ENCODE measurements at regions not wholly inside any gene's neighbourhood (a gene's known extent, or its start where the extent isn't known, plus 50 kb on each side); places are given as distances from the start of the nearest gene placed in this dataset.
"Not testable (repeated sequence)": the region's sequence is repeated elsewhere in the genome, so short reads cannot be mapped to it uniquely, and the experiment has no call there.

DNA sequence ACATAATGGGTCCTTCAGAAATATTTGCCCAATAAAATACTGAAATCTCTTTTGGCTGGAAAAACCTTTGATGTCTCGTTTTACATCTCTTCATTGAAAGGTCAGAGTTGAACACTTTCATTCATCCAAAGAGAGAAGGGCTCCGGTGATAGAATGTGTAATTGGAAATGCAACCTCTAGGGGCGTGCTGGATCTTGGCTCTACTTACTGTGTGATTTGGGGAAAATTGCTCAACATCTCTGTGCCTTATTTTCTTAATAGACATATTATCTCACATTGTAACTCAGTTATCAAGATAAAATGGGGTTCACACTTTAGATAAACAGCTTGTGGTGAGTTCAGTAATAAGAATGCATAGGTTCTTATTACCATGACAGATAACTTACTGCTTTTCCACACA is 1444.1 kb downstream of the SLITRK5 start:
- in situ Hi-C loops (cut with HindIII; ENCODE audit: low sequenced_read_pairs) = no loop called here

DNA sequence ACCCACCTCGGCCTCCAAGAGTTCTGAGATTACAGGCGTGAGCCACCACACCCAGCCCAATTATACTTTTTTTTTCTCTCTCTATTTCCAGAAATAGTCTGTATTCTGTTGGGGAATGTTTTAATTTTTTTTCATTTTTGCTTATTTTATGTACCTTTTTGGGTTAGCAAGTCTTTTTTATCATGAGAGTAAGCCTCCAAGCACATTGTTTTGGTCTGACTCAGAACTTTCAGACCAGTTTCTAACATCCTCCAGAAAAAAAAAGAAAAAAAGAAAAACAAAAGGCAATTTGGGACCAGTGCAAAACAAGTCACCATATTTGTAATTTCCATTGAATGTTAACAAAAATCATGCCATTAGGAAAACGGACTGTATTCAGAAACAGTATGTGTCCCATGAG is 1465.5 kb downstream of the SLITRK5 start:
- in situ Hi-C loops (cut with HindIII; ENCODE audit: low sequenced_read_pairs) = no loop called here

DNA sequence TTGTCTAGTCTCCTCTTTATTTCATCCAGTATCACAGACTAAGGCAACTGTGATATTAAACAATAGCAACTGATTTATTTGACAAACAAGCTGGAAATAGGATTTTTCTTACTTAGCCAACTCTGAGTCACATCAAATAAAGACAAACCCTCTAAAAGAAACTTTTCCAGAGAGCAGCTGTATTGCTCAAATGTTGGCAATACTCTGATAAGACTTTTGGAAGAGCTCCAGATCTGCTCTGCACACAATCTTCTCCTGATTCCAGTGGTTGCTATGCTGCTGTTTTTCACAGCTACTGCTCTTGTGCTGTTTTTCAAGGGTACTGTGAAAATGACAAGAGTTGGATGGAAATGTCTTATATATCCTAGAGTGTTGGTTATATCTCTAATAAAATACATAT is 1479.2 kb downstream of the SLITRK5 start:
- in situ Hi-C loops (cut with HindIII; ENCODE audit: low sequenced_read_pairs) = no loop called here

DNA sequence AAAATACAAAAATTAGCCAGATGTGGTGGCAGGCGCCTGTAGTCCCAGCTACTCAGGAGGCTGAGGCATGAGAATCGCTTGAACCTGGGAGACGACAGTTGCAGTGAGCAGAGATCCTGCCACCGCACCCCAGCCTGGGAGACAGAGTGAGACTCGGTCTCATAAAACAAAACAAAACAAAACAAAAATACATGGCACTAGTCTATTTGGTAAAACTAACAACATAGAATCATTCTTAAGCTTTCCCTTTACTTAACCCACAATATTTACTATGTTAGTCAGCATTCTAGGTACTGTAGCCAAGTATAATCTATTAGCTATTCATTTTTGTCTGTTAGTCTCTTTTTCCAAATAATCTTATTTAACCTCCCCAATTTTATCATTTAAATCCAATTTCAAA is 1482.8 kb downstream of the SLITRK5 start:
- in situ Hi-C loops (cut with HindIII; ENCODE audit: low sequenced_read_pairs) = no loop called here

DNA sequence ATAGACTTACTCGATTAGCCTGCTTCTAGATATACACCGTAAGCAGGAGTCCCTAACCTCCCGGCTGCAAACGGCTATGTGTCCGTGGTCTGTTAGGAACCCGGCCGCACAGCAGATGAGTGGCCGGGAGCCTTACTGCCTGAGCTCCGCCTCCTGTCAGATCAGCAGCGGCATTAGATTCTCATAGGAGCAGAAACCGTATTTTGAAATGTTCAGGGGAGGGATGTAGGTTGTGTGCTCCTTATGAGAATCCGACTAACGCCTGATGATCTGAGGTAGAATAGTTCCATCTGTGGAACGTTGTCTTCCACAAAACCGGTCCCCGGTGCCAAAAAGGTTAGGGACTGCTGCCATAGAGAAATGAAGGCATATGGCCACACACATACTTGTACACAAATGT is 1491.9 kb downstream of the SLITRK5 start:
- in situ Hi-C loops (cut with HindIII; ENCODE audit: low sequenced_read_pairs) = no loop called here

DNA sequence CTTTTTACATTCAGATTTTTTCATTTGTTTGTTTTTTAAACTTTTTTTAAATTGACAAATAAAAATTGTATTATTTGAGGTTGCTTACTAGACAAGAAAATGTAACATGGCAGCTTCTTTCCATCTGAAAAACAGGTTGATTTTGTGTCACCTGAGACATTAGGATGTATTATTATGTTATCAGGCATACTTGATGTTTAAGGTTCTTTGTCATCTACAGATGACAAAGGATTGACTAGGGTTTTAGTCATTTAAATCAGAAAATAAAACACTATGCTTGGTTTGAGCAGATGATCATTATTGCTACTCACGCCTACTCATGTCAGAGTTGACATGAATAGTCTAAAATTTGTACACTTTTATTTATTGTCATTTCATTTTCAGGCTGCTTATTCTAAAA is 1494.5 kb downstream of the SLITRK5 start:
- in situ Hi-C loops (cut with HindIII; ENCODE audit: low sequenced_read_pairs) = no loop called here

DNA sequence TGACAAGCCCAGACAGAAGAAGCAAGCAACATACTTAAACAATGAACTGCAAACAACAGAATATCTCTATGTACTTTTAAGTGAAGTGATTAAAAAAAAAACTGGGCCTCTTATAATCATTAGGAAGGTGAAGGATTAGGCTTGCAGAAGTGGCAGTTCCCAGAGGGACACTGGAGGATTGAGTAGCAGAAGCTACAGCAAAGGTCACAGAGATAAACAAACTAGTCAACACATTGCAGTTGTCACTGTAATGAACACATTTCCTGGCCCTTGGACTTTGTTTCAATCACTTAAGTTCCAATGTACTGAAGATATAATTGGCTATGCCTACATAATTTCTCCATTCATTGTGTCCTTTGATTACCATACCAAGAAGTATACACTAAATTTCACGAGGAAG is 1498.8 kb downstream of the SLITRK5 start:
- in situ Hi-C loops (cut with HindIII; ENCODE audit: low sequenced_read_pairs) = no loop called here

DNA sequence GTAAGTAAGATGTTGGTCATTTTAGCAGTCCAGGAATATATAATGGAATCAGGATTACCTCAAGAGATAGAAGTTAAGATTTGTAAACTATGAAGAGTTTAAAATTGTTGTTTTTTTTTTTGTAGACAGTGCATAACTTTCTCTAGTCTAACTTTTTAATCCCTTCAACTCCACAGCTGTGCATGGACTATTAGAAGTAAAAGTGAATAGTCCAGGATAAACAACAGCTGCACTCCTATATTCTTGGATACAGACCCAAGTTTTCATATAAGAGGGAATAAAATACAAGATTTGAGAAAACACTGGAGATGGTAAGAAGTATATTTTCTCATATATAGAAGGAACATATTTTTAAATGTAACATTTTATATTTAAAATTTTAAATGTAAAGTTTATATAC is 1509.9 kb downstream of the SLITRK5 start:
- in situ Hi-C loops (cut with HindIII; ENCODE audit: low sequenced_read_pairs) = no loop called here

DNA sequence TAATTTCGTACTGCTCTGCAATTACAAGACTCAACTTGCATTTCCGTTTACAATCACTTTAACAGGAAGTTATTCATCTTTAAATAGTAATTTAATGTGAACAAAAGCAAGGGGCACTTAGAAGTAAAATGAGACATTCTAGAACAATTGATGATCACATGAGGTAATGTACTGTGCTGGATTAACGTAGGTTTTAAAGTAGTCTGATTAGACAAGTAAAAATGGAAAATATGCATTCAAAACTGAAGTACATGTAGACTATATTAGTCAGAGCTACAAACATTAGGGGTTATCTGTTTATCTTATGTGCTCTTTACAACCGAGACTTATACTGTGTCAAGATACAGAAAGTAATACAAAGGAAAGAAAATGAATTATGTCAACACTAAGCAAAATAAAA is 1528.0 kb downstream of the SLITRK5 start:
- in situ Hi-C loops (cut with HindIII; ENCODE audit: low sequenced_read_pairs) = no loop called here

DNA sequence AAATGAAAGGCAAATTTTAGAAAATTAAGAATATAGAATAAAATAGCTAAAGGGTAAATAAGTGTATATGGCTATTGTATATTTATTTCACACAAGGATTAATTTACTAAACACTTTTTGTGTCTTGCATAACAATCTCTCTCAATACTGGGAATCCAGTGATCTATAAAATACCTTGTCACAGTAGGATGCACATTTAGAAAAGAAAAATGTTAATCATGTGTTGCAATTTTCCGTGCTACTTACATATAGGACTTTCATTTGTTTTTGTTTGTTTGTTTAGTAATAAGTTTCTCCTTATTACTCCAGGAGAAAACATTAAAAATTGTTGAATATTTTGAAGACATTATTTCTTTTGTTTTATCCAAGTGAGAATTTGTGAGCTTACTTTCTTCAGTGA is 1533.3 kb downstream of the SLITRK5 start:
- in situ Hi-C loops (cut with HindIII; ENCODE audit: low sequenced_read_pairs) = no loop called here

DNA sequence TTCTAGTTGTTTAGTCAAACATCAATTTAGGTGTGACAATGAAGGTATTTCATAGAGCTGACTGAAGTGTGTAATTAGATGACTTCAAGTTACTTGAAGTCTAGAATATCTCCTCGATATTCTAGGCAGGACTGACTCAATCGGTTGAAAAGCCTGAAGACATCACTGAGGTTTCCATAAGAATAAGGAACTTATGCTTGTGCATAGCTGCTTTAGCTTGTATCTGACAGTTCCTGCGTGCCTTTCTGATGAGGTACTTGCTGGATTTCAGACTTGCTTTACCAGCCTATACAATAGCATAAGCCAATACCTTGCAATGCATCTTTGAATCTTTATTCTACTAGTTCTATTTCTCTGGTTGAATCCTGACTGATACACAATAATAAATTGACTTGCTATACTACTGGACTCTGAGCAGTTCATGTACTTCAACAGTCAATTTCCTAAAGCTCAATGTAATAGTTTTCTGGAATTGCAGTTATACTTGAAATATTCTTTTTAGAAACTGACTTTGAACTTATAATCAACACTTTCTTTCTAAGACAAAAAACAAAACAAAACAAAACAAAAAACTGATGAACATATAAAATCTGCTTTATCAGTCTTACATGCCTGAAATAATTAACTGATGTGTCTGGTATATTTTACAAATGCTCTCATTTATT is 1534.8 kb downstream of the SLITRK5 start:
- in situ Hi-C loops (cut with HindIII; ENCODE audit: low sequenced_read_pairs) = no loop called here

DNA sequence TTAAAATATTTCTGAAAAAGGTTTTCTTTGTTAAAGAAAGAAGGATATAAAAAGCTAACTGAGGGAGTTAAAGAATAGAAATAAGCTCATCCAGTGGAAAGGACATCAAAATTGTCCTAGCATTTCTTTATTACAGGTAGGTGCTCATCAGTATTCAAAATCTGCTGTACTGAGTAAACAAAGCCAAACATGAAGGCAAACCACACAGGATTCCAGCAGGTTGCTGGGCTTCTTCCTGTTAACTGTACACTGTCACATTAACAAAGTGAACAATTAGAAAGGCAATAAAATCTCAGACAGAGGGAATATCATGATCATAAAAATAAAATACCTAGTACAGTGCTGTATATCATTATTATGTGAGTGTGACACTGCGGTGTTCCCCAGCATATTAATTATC is 1541.0 kb downstream of the SLITRK5 start:
- in situ Hi-C loops (cut with HindIII; ENCODE audit: low sequenced_read_pairs) = no loop called here

DNA sequence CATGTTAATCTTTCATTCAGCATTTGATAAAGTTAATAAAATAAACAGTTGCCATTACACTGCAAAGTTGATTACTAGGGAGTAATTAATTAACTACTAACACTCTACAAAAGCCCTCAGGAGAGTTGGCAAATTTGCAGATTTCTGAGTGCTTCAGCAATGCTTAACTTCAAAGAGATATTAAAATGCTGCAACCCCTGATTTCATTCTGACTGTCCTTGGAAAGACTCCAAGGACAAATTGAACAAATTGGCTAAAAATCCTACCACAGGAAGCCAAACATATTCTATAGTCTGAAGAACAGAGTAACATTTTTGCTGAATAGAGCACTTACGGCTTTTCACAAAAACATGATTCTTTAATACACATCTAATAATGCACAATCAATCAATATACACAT is 1543.0 kb downstream of the SLITRK5 start:
- in situ Hi-C loops (cut with HindIII; ENCODE audit: low sequenced_read_pairs) = no loop called here

DNA sequence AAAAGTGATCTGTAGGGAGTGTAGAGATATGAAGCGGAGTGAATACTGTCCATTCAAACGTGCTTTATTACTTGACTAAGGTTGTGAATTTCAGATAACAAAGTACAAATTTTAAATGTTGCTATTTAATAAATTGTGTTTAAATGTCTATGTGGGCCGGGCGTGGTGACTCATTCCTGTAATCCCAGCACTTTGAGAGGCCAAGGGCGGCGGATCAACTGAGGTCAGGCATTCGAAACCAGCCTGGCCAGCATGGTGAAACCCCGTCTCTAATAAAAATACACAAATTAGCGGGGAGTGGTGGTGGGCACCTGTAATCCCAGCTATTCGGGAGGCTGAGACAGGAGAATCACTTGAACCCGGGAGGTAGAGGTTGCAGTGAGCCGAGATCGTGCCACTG is 1544.1 kb downstream of the SLITRK5 start:
- in situ Hi-C loops (cut with HindIII; ENCODE audit: low sequenced_read_pairs) = not testable (repeated sequence)

DNA sequence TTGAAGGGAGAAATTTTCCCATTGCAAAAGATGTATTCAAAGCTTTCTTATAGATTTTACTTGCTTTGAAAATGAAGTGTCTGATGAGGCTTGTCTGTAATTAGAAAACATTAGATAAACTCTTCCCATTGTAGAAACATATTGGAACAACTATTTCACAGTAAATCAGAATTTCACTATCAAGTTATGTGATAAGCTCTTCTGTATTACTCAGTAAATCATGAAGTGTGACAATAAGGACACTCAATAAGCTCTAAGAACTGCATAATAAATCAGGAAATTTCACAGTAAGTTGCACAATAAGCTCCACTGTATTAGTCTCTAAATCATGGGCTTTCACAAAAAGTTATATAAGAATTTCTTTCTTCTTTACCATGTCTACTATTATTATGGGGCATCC is 1546.6 kb downstream of the SLITRK5 start:
- in situ Hi-C loops (cut with HindIII; ENCODE audit: low sequenced_read_pairs) = no loop called here

DNA sequence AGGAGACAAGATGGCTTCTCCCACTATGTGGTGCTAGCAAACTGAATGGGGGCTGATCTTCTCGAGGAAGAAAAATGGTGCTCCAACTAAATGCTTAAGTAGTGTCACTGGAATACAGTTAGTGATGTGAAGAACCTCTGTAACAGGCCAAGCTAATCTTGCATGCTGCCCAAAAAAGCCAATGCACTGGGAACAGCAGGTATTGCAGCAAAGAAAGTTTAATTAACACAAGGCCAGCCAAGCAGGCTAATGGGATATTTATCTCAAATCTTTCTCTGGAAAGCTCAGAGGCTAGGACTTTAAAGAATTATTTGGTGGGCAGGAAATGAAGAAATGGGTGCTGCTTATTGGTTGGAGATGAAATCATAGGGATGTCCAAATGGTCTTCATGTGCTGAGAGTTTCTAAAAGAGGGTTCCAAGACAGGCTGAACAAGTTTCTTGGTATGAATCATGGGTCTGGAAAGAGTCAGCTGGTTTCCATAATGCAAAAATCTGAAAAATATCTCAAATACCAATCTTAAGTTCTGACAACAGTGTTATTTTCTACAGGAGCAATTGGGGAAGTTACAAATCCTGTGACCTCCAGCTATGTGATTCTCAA is 1550.5 kb downstream of the SLITRK5 start:
- in situ Hi-C loops (cut with HindIII; ENCODE audit: low sequenced_read_pairs) = no loop called here

DNA sequence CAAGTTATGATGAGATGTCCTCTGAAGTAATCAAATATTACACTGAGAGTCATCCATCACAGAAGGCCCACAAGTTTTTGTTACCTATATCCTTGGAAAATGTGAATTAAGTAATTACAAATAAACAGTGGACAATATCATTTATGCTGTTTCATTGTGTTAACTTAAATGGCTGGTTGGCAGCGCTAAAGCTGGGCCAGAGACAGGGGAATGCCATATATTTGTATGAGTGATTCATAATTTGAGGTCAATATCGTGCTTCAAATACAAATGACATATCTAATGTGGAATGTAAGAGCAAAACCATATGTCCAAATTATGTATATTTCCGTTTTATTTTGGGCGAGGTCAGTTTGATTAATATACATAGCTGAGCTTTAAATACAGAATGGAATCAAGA is 1556.2 kb downstream of the SLITRK5 start:
- in situ Hi-C loops (cut with HindIII; ENCODE audit: low sequenced_read_pairs) = no loop called here

DNA sequence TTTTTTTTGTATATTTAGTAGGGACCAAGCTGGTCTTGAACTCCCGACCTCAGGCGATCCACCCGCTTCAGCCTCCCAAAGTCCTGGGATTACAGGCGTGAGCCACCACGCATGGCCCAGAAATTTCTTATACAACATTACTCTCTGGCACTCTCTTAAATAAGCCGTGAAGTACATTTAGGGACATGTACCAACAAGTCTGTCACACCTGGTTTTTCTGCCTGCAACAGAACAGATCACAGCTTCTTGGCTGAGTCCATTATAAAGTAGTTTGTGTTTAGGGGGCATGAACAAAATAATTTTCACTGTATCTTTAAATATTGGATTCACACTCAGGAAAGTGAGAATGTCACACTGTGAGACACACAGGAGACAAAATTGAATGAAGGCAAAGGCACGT is 1567.3 kb downstream of the SLITRK5 start:
- in situ Hi-C loops (cut with HindIII; ENCODE audit: low sequenced_read_pairs) = no loop called here

DNA sequence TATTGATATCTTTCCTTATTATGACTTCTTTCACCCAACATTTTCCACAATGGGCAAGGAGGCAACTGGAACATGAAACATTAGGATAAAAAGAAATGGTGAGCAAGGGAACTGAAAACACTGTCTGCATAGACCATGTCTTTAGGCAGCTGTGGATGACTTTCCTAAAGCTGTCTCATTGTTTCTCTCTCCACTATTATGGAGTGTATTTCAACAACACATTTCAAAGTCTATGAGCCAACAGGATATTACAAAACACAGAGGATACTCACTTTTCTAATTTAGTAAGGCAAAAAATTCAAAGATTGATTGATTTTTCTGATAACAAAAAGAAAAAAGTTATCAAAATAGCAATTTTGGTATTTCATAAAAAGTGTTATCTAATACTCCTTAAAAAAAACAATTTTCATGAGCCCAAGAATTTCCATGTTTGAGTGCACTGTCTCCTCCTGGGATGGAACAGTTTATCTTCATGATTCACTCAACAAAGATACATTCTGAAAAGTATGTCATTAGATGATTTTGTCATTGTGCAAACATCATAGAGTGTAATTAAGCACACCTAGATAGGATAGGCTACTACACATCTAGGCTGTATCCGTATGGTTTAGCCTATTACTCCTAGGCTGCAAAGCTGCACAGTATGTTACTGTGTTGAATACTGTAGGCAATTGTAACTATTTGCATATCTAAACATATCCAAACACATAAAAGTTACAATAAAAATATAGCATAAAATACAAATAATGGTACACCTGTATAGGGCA is 1568.4 kb downstream of the SLITRK5 start:
- in situ Hi-C loops (cut with HindIII; ENCODE audit: low sequenced_read_pairs) = no loop called here

DNA sequence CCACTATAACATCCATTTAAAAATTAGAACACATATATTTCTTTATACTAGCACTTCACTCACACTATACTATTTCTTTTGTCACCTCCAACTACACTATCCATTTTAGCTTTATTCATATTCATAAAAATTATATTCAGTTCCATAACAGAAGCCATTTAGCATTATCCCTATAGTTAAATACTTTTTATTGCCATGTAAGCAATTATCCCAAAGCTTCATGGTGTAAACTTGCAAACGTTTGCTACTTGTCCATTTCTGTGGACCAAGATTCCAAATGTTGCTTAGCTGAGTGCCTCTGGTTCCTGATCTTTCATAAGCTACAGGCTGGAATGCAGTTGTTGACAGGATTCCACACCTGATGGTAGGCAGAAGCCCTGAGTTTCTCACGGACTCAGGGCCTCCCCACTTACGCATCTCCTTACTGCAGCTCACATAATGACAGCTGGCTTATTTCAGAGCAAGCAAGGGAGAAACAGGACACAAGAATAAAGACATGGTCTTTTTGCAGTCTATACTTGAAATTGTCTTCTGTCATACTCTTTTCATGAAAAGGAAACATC is 1584.8 kb downstream of the SLITRK5 start:
- in situ Hi-C loops (cut with HindIII; ENCODE audit: low sequenced_read_pairs) = no loop called here

DNA sequence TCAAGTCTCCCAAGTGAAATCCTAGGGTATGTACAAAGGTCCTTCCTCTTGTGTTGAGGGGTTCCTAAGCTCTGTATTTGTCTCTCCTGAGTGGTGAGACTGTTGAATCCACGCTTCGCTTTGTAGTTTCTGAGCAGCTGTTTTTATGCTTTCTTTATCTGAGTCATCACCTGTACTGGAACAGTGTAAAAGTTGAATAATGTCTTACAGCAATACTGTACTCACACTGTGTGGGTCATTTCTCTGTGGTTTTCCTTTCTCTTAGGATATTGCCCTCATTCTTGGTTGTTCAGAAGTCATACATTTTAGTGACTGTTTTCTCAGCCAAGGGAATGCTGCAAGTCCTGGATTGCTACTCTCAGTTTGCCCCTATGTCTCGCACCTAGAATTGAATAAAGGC is 1596.6 kb downstream of the SLITRK5 start:
- in situ Hi-C loops (cut with HindIII; ENCODE audit: low sequenced_read_pairs) = no loop called here

DNA sequence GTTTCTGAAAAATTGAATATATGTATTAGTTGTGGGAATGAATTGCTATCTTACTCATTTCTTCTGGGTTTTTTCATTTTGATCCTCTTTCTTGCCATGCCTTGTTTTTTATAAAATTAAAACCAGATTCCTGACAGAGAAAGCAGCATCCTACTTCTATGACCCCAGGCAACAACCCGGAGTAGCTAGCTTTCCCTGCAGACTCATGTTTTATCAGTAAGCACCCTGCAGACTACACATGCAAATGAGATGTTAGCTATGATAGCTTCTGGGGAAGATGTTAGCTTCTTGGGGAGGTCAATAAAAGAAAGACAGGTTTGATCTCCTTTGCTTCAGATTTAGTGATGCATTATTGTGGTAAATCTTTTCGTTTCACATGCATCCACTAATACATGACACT is 1598.6 kb downstream of the SLITRK5 start:
- in situ Hi-C loops (cut with HindIII; ENCODE audit: low sequenced_read_pairs) = no loop called here
